ENCODE measurements at regions not wholly inside any gene's neighbourhood (a gene's known extent, or its start where the extent isn't known, plus 50 kb on each side); places are given as distances from the start of the nearest gene placed in this dataset.

- Histone ChIP-seq H3K27me3 (ENCODE audit: control insufficient read depth, insufficient read depth, low read length) (no peaks in the 10 kb centered on the region), H3K9ac (ENCODE audit: low read length) (no peak overlapping the region), H3K36me3 (ENCODE audit: control insufficient read depth, low read depth, low read length) (no peaks in the 10 kb centered on the region), H3K27ac (ENCODE audit: low read length) (no peak overlapping the region), H3K4me3 (ENCODE audit: low read length) (no peak overlapping the region), H3K9me3 (ENCODE audit: control insufficient read depth, low read depth, low read length) (no peaks in the 10 kb centered on the region), H3K4me1 (ENCODE audit: control insufficient read depth, low read depth, low read length) (no peaks in the 10 kb centered on the region)
Observed at GRCh38 chr6:170050591-170051041, 240.3 kb downstream of the DLL1 start.

- H3K27ac ChIP-seq (ENCODE audit: low read length) = no peak overlapping the region
- no peak overlapping the region for H3K9ac ChIP-seq (ENCODE audit: low read length)
Observed at GRCh38 chr6:170049641-170050561, 241.0 kb downstream of the DLL1 start.

GRCh38 chr6:170048615-170049256 is 242.1 kb downstream of the DLL1 start:
- no peak overlapping the region for H3K4me3 ChIP-seq (ENCODE audit: low read length)
- H3K36me3 ChIP-seq (ENCODE audit: control insufficient read depth, low read depth, low read length) = no peaks in the 10 kb centered on the region
- H3K4me1 ChIP-seq (ENCODE audit: control insufficient read depth, low read depth, low read length) = no peaks in the 10 kb centered on the region
- no peaks in the 10 kb centered on the region for H3K27me3 ChIP-seq (ENCODE audit: control insufficient read depth, insufficient read depth, low read length)
- no peaks in the 10 kb centered on the region for H3K9me3 ChIP-seq (ENCODE audit: control insufficient read depth, low read depth, low read length)
- H3K27ac ChIP-seq (ENCODE audit: low read length) = no peak overlapping the region
- no peak overlapping the region for H3K9ac ChIP-seq (ENCODE audit: low read length)

More at GRCh38 chr6:170049641-170050561, 241.0 kb downstream of the DLL1 start:
- no peaks in the 10 kb centered on the region for H3K9me3 ChIP-seq (ENCODE audit: control insufficient read depth, low read depth, low read length)
- H3K4me1 ChIP-seq (ENCODE audit: control insufficient read depth, low read depth, low read length) = no peaks in the 10 kb centered on the region
- no peaks in the 10 kb centered on the region for H3K36me3 ChIP-seq (ENCODE audit: control insufficient read depth, low read depth, low read length)
- no peaks in the 10 kb centered on the region for H3K27me3 ChIP-seq (ENCODE audit: control insufficient read depth, insufficient read depth, low read length)
- H3K4me3 ChIP-seq (ENCODE audit: low read length) = no peak overlapping the region

GRCh38 chr6:170047823-170048222 is 243.1 kb downstream of the DLL1 start:
- H3K27ac ChIP-seq (ENCODE audit: low read length) = no peak overlapping the region
- H3K9me3 ChIP-seq (ENCODE audit: control insufficient read depth, low read depth, low read length) = no peaks in the 10 kb centered on the region
- H3K9ac ChIP-seq (ENCODE audit: low read length) = no peak overlapping the region
- H3K4me1 ChIP-seq (ENCODE audit: control insufficient read depth, low read depth, low read length) = no peaks in the 10 kb centered on the region
- no peaks in the 10 kb centered on the region for H3K36me3 ChIP-seq (ENCODE audit: control insufficient read depth, low read depth, low read length)
- H3K27me3 ChIP-seq (ENCODE audit: control insufficient read depth, insufficient read depth, low read length) = no peaks in the 10 kb centered on the region
- no peak overlapping the region for H3K4me3 ChIP-seq (ENCODE audit: low read length)

GRCh38 chr6:170046791-170047626 is 243.9 kb downstream of the DLL1 start:
- Histone ChIP-seq H3K27ac (ENCODE audit: low read length) (no peak overlapping the region), H3K27me3 (ENCODE audit: control insufficient read depth, insufficient read depth, low read length) (no peaks in the 10 kb centered on the region), H3K4me3 (ENCODE audit: low read length) (no peak overlapping the region), H3K4me1 (ENCODE audit: control insufficient read depth, low read depth, low read length) (no peaks in the 10 kb centered on the region), H3K9ac (ENCODE audit: low read length) (no peak overlapping the region), H3K9me3 (ENCODE audit: control insufficient read depth, low read depth, low read length) (no peaks in the 10 kb centered on the region), H3K36me3 (ENCODE audit: control insufficient read depth, low read depth, low read length) (no peaks in the 10 kb centered on the region)

- Histone ChIP-seq H3K9ac (ENCODE audit: low read length) (no peak overlapping the region), H3K36me3 (ENCODE audit: control insufficient read depth, low read depth, low read length) (no peaks in the 10 kb centered on the region), H3K4me3 (ENCODE audit: low read length) (no peak overlapping the region), H3K4me1 (ENCODE audit: control insufficient read depth, low read depth, low read length) (no peaks in the 10 kb centered on the region), H3K27me3 (ENCODE audit: control insufficient read depth, insufficient read depth, low read length) (no peaks in the 10 kb centered on the region), H3K27ac (ENCODE audit: low read length) (no peak overlapping the region), H3K9me3 (ENCODE audit: control insufficient read depth, low read depth, low read length) (no peaks in the 10 kb centered on the region)
Observed at GRCh38 chr6:170045981-170046667, 244.8 kb downstream of the DLL1 start.

- H3K27ac ChIP-seq (ENCODE audit: low read length) = no peak overlapping the region
- no peak overlapping the region for H3K4me3 ChIP-seq (ENCODE audit: low read length)
- no peaks in the 10 kb centered on the region for H3K36me3 ChIP-seq (ENCODE audit: control insufficient read depth, low read depth, low read length)
- H3K9me3 ChIP-seq (ENCODE audit: control insufficient read depth, low read depth, low read length) = no peaks in the 10 kb centered on the region
- H3K9ac ChIP-seq (ENCODE audit: low read length) = no peak overlapping the region
- H3K27me3 ChIP-seq (ENCODE audit: control insufficient read depth, insufficient read depth, low read length) = no peaks in the 10 kb centered on the region
- H3K4me1 ChIP-seq (ENCODE audit: control insufficient read depth, low read depth, low read length) = peaks cover 4% of the 10 kb centered on the region
Observed at GRCh38 chr6:170045563-170045960, 245.3 kb downstream of the DLL1 start.

- Histone ChIP-seq H3K9ac (ENCODE audit: low read length) (no peak overlapping the region), H3K36me3 (ENCODE audit: control insufficient read depth, low read depth, low read length) (no peaks in the 10 kb centered on the region), H3K27ac (ENCODE audit: low read length) (no peak overlapping the region), H3K4me3 (ENCODE audit: low read length) (no peak overlapping the region), H3K4me1 (ENCODE audit: control insufficient read depth, low read depth, low read length) (peaks cover 6% of the 10 kb centered on the region), H3K27me3 (ENCODE audit: control insufficient read depth, insufficient read depth, low read length) (no peaks in the 10 kb centered on the region), H3K9me3 (ENCODE audit: control insufficient read depth, low read depth, low read length) (no peaks in the 10 kb centered on the region)
Observed at GRCh38 chr6:170044836-170045562, 245.9 kb downstream of the DLL1 start.

- H3K9me3 ChIP-seq (ENCODE audit: control insufficient read depth, low read depth, low read length) = no peaks in the 10 kb centered on the region
Observed at GRCh38 chr6:170043881-170044790, 246.7 kb downstream of the DLL1 start.

More at GRCh38 chr6:170043881-170044790, 246.7 kb downstream of the DLL1 start:
- no peak overlapping the region for H3K27ac ChIP-seq (ENCODE audit: low read length)
- H3K36me3 ChIP-seq (ENCODE audit: control insufficient read depth, low read depth, low read length) = no peaks in the 10 kb centered on the region
- peaks cover 6% of the 10 kb centered on the region for H3K4me1 ChIP-seq (ENCODE audit: control insufficient read depth, low read depth, low read length)
- no peaks in the 10 kb centered on the region for H3K27me3 ChIP-seq (ENCODE audit: control insufficient read depth, insufficient read depth, low read length)
- no peak overlapping the region for H3K4me3 ChIP-seq (ENCODE audit: low read length)
- no peak overlapping the region for H3K9ac ChIP-seq (ENCODE audit: low read length)
